Breast epithelium (tissue), 3 donors: ENCODE measurements at regions not wholly inside any gene's neighbourhood (a gene's known extent, or its start where the extent isn't known, plus 50 kb on each side); places are given as distances from the start of the nearest gene placed in this dataset.

Experiments used
- CTCF ChIP-seq, 3 donors: fragments of 450-650 bp; IDR thresholded peaks; one replicate each; pipeline ENCODE4 v1.5.1; 2016 to 2017; ENCODE audit warnings: antibody characterized with exemption in 3 of 3, mild to moderate bottlenecking in 3 of 3, moderate library complexity in 3 of 3
- POLR2A ChIP-seq: fragments of 450-650 bp; IDR thresholded peaks from one replicate; pipeline ENCODE4 v1.6.1; 2016; ENCODE audit warnings: antibody characterized with exemption, mild to moderate bottlenecking, moderate library complexity
- POLR2AphosphoS5 ChIP-seq, 3 donors: sonication (generic); formaldehyde crosslinking; IDR thresholded peaks; one replicate each; pipeline ENCODE4 v1.6.1; 2017; ENCODE audit warnings: antibody characterized with exemption in 3 of 3

DNA sequence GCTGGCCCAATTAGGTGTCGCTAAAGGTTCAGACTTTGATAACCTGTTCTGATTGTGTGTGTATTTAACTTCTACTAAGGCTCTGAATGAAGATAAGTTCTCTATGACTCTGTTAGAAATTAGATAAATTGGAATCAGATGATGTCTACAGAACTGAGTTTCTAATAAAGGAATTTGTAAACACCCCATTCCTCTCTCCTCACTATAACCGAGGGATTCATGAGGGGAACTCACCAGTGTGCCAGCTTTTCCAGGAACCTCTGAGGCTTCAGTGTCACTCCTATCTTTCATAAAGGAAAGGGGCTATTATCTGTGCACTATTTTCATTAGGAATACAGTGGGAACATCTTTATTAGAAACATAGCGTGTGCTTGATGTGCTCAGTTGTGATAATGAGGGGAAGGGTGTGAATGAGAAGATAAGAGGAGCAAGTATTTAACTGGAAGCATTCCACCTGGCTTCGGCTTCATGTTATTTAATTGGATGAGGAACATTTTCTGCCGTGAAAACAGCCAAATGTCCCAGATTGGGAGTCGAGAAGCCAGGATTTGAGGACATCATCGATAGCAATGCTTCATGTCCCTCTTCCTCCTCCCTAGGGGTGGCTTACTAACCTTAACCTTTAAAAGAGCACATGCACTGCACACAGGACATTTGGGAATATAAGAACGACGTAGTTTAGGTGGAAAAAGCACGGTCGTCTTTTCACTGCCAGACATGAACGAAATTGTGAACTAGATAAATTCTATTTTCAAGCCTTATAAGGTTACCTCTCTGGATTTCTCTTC, 84.8 kb upstream of the TCF4 start:
- no peak for TF ChIP-seq CTCF (IDR thresholded peaks at IDR 0.05)
- no peak for TF ChIP-seq POLR2AphosphoS5 (IDR thresholded peaks at IDR 0.05)
- TF ChIP-seq POLR2A: no peak
